ENCODE measurements at regions not wholly inside any gene's neighbourhood (a gene's known extent, or its start where the extent isn't known, plus 50 kb on each side); places are given as distances from the start of the nearest gene placed in this dataset.

GRCh38 chr22:48247829-48248228 is 1485.4 kb downstream of the TBC1D22A start:
- DNase-seq (ENCODE audit: low read depth) = no peak

- DNase-seq (ENCODE audit: low read depth) = peak; percentile 14
Observed at GRCh38 chr22:48245196-48245485, 1482.7 kb downstream of the TBC1D22A start.

GRCh38 chr22:48244388-48245195 is 1482.1 kb downstream of the TBC1D22A start:
- DNase-seq (ENCODE audit: low read depth) = no peak

- DNase-seq (ENCODE audit: low read depth) = no peak
Observed at GRCh38 chr22:48242461-48242864, 1480.0 kb downstream of the TBC1D22A start.

GRCh38 chr22:48241658-48242057 is 1479.2 kb downstream of the TBC1D22A start:
- DNase-seq (ENCODE audit: low read depth) = no peak

GRCh38 chr22:48240935-48241230 is 1478.4 kb downstream of the TBC1D22A start:
- no peak for DNase-seq (ENCODE audit: low read depth)

GRCh38 chr22:48240148-48240934 is 1477.9 kb downstream of the TBC1D22A start:
- no peak for DNase-seq (ENCODE audit: low read depth)

GRCh38 chr22:48239461-48240147 is 1477.2 kb downstream of the TBC1D22A start:
- no peak for DNase-seq (ENCODE audit: low read depth)

GRCh38 chr22:48238966-48239365 is 1476.5 kb downstream of the TBC1D22A start:
- DNase-seq (ENCODE audit: low read depth) = no peak

- no peak for DNase-seq (ENCODE audit: low read depth)
Observed at GRCh38 chr22:48238284-48238915, 1476.0 kb downstream of the TBC1D22A start.

- no peak for DNase-seq (ENCODE audit: low read depth)
Observed at GRCh38 chr22:48237466-48238283, 1475.2 kb downstream of the TBC1D22A start.

GRCh38 chr22:48236261-48236660 is 1473.8 kb downstream of the TBC1D22A start:
- DNase-seq (ENCODE audit: low read depth) = no peak

- DNase-seq (ENCODE audit: low read depth) = no peak
Observed at GRCh38 chr22:48235744-48236143, 1473.3 kb downstream of the TBC1D22A start.

GRCh38 chr22:48234011-48234410 is 1471.6 kb downstream of the TBC1D22A start:
- peak; percentile 30 for DNase-seq (ENCODE audit: low read depth)

GRCh38 chr22:48233586-48233985 is 1471.1 kb downstream of the TBC1D22A start:
- no peak for DNase-seq (ENCODE audit: low read depth)

- no peak for DNase-seq (ENCODE audit: low read depth)
Observed at GRCh38 chr22:48228468-48228867, 1466.0 kb downstream of the TBC1D22A start.

GRCh38 chr22:48227341-48228018 is 1465.0 kb downstream of the TBC1D22A start:
- no peak for DNase-seq (ENCODE audit: low read depth)

GRCh38 chr22:48226026-48227013 is 1463.9 kb downstream of the TBC1D22A start:
- DNase-seq (ENCODE audit: low read depth) = no peak

GRCh38 chr22:48224332-48224731 is 1461.9 kb downstream of the TBC1D22A start:
- no peak for DNase-seq (ENCODE audit: low read depth)
